Astrocyte (in vitro differentiated cells and primary cell): ENCODE measurements at regions not wholly inside any gene's neighbourhood (a gene's known extent, or its start where the extent isn't known, plus 50 kb on each side); places are given as distances from the start of the nearest gene placed in this dataset.

Experiments used
- CTCF ChIP-seq: IDR thresholded peaks from 2 replicates; pipeline ENCODE4 v1.5.1; 2011; ENCODE audit warnings: low read depth, mild to moderate bottlenecking, inconsistent platforms, low read length, moderate library complexity; ENCODE audit not compliant: insufficient read depth
- EZH2 ChIP-seq: IDR thresholded peaks from 2 replicates; pipeline ENCODE4 v1.6.1; 2012; ENCODE audit warnings: mild to moderate bottlenecking, low read length, inconsistent platforms; ENCODE audit not compliant: insufficient read depth

GRCh38 chr2:81650048-81650971, 1345.8 kb upstream of the LRRTM1 start:
- TF ChIP-seq CTCF (no peak), EZH2 (no peak)
